ENCODE measurements at regions not wholly inside any gene's neighbourhood (a gene's known extent, or its start where the extent isn't known, plus 50 kb on each side); places are given as distances from the start of the nearest gene placed in this dataset.

DNA sequence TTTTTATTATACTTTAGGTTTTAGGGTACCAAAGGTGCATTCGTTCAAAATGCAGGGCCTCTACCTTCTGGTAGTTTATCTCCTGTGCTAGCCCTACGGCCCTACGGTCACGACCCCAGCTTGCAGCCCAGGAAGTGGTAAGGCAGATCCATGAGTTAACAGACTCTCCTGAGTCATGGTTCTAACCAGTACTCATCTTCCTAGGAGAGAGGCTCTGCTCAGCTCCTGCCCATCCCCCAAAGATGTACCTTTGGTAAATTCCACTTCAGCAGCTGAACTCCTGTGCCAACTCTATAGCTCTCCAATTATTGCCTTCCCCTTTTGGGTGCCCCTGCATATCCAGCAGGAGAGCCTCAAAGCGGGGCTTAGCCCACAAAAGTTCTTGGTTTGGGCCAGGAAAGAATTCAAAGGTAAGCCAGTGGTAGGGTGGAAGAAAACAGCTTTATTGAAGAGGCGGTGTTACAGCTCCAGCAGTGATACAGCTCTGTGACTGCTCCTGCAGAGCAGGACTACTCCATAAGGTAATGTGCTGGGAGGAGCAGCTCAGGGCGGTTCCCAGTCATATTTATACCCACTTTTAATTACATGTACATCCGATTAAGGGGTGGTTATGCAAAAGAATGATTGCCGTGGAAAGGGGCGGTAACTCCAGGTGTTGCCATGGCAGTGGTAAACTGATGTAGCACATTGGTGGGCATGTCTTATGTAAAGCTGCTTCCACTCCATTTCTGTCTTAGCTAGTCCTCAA is 241.4 kb downstream of the PMP22 start:
- DNase-seq (ENCODE audit: low spot score) (no peak), ATAC-seq (no peak; the same call in 1 of the 2 replicates)
- Mint-ChIP-seq H3K27me3 (ENCODE audit: low read depth) (no peaks in the 10 kb centered on the region), H3K4me1 (peaks cover 10% of the 10 kb centered on the region), H3K36me3 (no peaks in the 10 kb centered on the region), H3K27ac (0 out of 2 replicates have a peak overlapping the region, but pooled peaks have one; percentile 54), H3K4me3 (no peak overlapping the region), H3K9me3 (peaks cover 7% of the 10 kb centered on the region)
- ChIA-PET CTCF (interaction anchor here (0.5 to 0.6 kb wide), 2 partner anchors 309 to 1184 kb away, joined by 3 to 5 read pairs; no protein-coding TSS in a partner anchor), POLR2A (interaction anchor here (1.1 kb wide), 1 partner anchor 24 kb away, joined by 5 read pairs; no protein-coding TSS in a partner anchor)
- no peak for TF ChIP-seq PRRX2 (CRISPR knock-in tag; IDR thresholded peaks at IDR 0.05)
- no peak for TF ChIP-seq CTCF (IDR thresholded peaks at IDR 0.05)
- TF ChIP-seq ZNF121 (CRISPR knock-in tag; IDR thresholded peaks at IDR 0.05): no peak
- TF ChIP-seq ZNF425 (CRISPR knock-in tag; conservative IDR thresholded peaks at IDR 0.05): no peak
- TF ChIP-seq GTF2I (CRISPR knock-in tag; conservative IDR thresholded peaks at IDR 0.05): no peak
- no peak for TF ChIP-seq GABPB1 (CRISPR knock-in tag; IDR thresholded peaks at IDR 0.05)
- no peak for TF ChIP-seq E2F1 (CRISPR knock-in tag; IDR thresholded peaks at IDR 0.05)
- no peak for TF ChIP-seq ERG (CRISPR knock-in tag; IDR thresholded peaks at IDR 0.05)
- no peak for TF ChIP-seq ZNF219 (CRISPR knock-in tag; IDR thresholded peaks at IDR 0.05; ENCODE audit: borderline replicate concordance)
- TF ChIP-seq NR3C1 (CRISPR knock-in tag; conservative IDR thresholded peaks at IDR 0.05; ENCODE audit: low read depth): no peak
- no peak for TF ChIP-seq SOX15 (CRISPR knock-in tag; IDR thresholded peaks at IDR 0.05)
- TF ChIP-seq EMX1 (CRISPR knock-in tag; IDR thresholded peaks at IDR 0.05): no peak
- TF ChIP-seq GRHL2 (CRISPR knock-in tag; IDR thresholded peaks at IDR 0.05; ENCODE audit: insufficient replicate concordance, severe bottlenecking): no peak
- TF ChIP-seq, protein P1, sequence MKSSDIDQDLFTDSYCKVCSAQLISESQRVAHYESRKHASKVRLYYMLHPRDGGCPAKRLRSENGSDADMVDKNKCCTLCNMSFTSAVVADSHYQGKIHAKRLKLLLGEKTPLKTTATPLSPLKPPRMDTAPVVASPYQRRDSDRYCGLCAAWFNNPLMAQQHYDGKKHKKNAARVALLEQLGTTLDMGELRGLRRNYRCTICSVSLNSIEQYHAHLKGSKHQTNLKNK (CRISPR knock-in tag; IDR thresholded peaks at IDR 0.05): no peak
- TF ChIP-seq, protein P2, sequence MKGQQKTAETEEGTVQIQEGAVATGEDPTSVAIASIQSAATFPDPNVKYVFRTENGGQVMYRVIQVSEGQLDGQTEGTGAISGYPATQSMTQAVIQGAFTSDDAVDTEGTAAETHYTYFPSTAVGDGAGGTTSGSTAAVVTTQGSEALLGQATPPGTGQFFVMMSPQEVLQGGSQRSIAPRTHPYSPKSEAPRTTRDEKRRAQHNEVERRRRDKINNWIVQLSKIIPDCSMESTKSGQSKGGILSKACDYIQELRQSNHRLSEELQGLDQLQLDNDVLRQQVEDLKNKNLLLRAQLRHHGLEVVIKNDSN (CRISPR knock-in tag; IDR thresholded peaks at IDR 0.05): no peak
- no peak for TF ChIP-seq ZBTB21 (CRISPR knock-in tag; IDR thresholded peaks at IDR 0.05; ENCODE audit: borderline replicate concordance)
- TF ChIP-seq TEAD4 (CRISPR knock-in tag; IDR thresholded peaks at IDR 0.05): no peak
- TF ChIP-seq ZNF317 (CRISPR knock-in tag; IDR thresholded peaks at IDR 0.05; ENCODE audit: borderline replicate concordance, low read depth): no peak
- TF ChIP-seq, protein P3, sequence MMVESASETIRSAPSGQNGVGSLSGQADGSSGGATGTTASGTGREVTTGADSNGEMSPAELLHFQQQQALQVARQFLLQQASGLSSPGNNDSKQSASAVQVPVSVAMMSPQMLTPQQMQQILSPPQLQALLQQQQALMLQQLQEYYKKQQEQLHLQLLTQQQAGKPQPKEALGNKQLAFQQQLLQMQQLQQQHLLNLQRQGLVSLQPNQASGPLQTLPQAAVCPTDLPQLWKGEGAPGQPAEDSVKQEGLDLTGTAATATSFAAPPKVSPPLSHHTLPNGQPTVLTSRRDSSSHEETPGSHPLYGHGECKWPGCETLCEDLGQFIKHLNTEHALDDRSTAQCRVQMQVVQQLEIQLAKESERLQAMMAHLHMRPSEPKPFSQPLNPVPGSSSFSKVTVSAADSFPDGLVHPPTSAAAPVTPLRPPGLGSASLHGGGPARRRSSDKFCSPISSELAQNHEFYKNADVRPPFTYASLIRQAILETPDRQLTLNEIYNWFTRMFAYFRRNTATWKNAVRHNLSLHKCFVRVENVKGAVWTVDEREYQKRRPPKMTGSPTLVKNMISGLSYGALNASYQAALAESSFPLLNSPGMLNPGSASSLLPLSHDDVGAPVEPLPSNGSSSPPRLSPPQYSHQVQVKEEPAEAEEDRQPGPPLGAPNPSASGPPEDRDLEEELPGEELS (CRISPR knock-in tag; IDR thresholded peaks at IDR 0.05): no peak
- no peak for TF ChIP-seq MXD4 (CRISPR knock-in tag; IDR thresholded peaks at IDR 0.05; ENCODE audit: borderline replicate concordance)

Measured in WTC11 (cell line).